ENCODE measurements at regions not wholly inside any gene's neighbourhood (a gene's known extent, or its start where the extent isn't known, plus 50 kb on each side); places are given as distances from the start of the nearest gene placed in this dataset.

- no peak overlapping the region for H3K4me3 Mint-ChIP-seq
Observed at GRCh38 chr17:69717819-69718218, 303.3 kb downstream of the MAP2K6 start.

GRCh38 chr17:69719474-69720048, 305.1 kb downstream of the MAP2K6 start:
- Mint-ChIP-seq H3K27me3 (ENCODE audit: low read depth) (no peaks in the 10 kb centered on the region), H3K27ac (ENCODE audit: unreplicated experiment) (no peak overlapping the region), H3K36me3 (ENCODE audit: low read depth) (no peaks in the 10 kb centered on the region), H3K4me1 (peaks cover 14% of the 10 kb centered on the region), H3K4me3 (no peak overlapping the region), H3K9me3 (no peaks in the 10 kb centered on the region)
- TF ChIP-seq CTCF (conservative IDR thresholded peaks at IDR 0.05) = no peak
- no peak for DNase-seq (ENCODE audit: low read depth, low spot score)

More at GRCh38 chr17:69717819-69718218, 303.3 kb downstream of the MAP2K6 start:
- no peak overlapping the region for H3K27ac Mint-ChIP-seq (ENCODE audit: unreplicated experiment)
- H3K4me1 Mint-ChIP-seq = peaks cover 14% of the 10 kb centered on the region
- H3K27me3 Mint-ChIP-seq (ENCODE audit: low read depth) = no peaks in the 10 kb centered on the region
- TF ChIP-seq CTCF (conservative IDR thresholded peaks at IDR 0.05) = no peak
- DNase-seq (ENCODE audit: low read depth, low spot score) = no peak
- no peaks in the 10 kb centered on the region for H3K36me3 Mint-ChIP-seq (ENCODE audit: low read depth)
- H3K9me3 Mint-ChIP-seq = no peaks in the 10 kb centered on the region

- no peak for TF ChIP-seq CTCF (conservative IDR thresholded peaks at IDR 0.05)
- H3K27ac Mint-ChIP-seq (ENCODE audit: unreplicated experiment) = no peak overlapping the region
- H3K4me3 Mint-ChIP-seq = no peak overlapping the region
- no peaks in the 10 kb centered on the region for H3K9me3 Mint-ChIP-seq
- no peaks in the 10 kb centered on the region for H3K27me3 Mint-ChIP-seq (ENCODE audit: low read depth)
- no peak for DNase-seq (ENCODE audit: low read depth, low spot score)
- H3K36me3 Mint-ChIP-seq (ENCODE audit: low read depth) = no peaks in the 10 kb centered on the region
- peaks cover 8% of the 10 kb centered on the region for H3K4me1 Mint-ChIP-seq
Observed at GRCh38 chr17:69722518-69722917, 308.0 kb downstream of the MAP2K6 start.

GRCh38 chr17:69723316-69723715, 308.8 kb downstream of the MAP2K6 start:
- no peak overlapping the region for H3K27ac Mint-ChIP-seq (ENCODE audit: unreplicated experiment)
- DNase-seq (ENCODE audit: low read depth, low spot score) = no peak
- no peaks in the 10 kb centered on the region for H3K36me3 Mint-ChIP-seq (ENCODE audit: low read depth)
- no peaks in the 10 kb centered on the region for H3K9me3 Mint-ChIP-seq
- TF ChIP-seq CTCF (conservative IDR thresholded peaks at IDR 0.05) = no peak
- no peak overlapping the region for H3K4me3 Mint-ChIP-seq
- H3K27me3 Mint-ChIP-seq (ENCODE audit: low read depth) = no peaks in the 10 kb centered on the region
- H3K4me1 Mint-ChIP-seq = peaks cover 3% of the 10 kb centered on the region

GRCh38 chr17:69723741-69724140, 309.2 kb downstream of the MAP2K6 start:
- Mint-ChIP-seq H3K36me3 (ENCODE audit: low read depth) (no peaks in the 10 kb centered on the region), H3K27ac (ENCODE audit: unreplicated experiment) (no peak overlapping the region), H3K4me3 (no peak overlapping the region), H3K27me3 (ENCODE audit: low read depth) (no peaks in the 10 kb centered on the region), H3K4me1 (peaks cover 3% of the 10 kb centered on the region), H3K9me3 (no peaks in the 10 kb centered on the region)
- no peak for DNase-seq (ENCODE audit: low read depth, low spot score)
- TF ChIP-seq CTCF (conservative IDR thresholded peaks at IDR 0.05) = no peak
